ENCODE measurements at regions not wholly inside any gene's neighbourhood (a gene's known extent, or its start where the extent isn't known, plus 50 kb on each side); places are given as distances from the start of the nearest gene placed in this dataset.
"Not testable (repeated sequence)": the region's sequence is repeated elsewhere in the genome, so short reads cannot be mapped to it uniquely, and the experiment has no call there.

- WGBS (ENCODE audit: insufficient coverage, low coverage, low lambda C conversion rate, missing lambda C conversion rate), result 83% methylated on average over 4 of the region's 4 CpGs
- no peak for DNase-seq
- no peak overlapping the region for H3K27ac ChIP-seq
- H3K36me3 ChIP-seq, result no peaks in the 10 kb centered on the region
- H3K27me3 ChIP-seq, result no peaks in the 10 kb centered on the region
- no peaks in the 10 kb centered on the region for H3K9me3 ChIP-seq
- intact Hi-C loops (cut with DNase I), result no loop called here
- ATAC-seq, result no peak
- TF ChIP-seq CTCF (IDR thresholded peaks at IDR 0.05), result no peak
- TF ChIP-seq POLR2A (IDR thresholded peaks at IDR 0.05), result no peak
- no peak overlapping the region for H3K4me3 ChIP-seq
- H3K4me1 ChIP-seq, result peaks cover 0 to 12% (median 5%) of the 10 kb centered on the region in 4 donors
These were observed 90.3 kb downstream of the LYZL1 start for GRCh38 chr10:29379208-29379607.

DNA sequence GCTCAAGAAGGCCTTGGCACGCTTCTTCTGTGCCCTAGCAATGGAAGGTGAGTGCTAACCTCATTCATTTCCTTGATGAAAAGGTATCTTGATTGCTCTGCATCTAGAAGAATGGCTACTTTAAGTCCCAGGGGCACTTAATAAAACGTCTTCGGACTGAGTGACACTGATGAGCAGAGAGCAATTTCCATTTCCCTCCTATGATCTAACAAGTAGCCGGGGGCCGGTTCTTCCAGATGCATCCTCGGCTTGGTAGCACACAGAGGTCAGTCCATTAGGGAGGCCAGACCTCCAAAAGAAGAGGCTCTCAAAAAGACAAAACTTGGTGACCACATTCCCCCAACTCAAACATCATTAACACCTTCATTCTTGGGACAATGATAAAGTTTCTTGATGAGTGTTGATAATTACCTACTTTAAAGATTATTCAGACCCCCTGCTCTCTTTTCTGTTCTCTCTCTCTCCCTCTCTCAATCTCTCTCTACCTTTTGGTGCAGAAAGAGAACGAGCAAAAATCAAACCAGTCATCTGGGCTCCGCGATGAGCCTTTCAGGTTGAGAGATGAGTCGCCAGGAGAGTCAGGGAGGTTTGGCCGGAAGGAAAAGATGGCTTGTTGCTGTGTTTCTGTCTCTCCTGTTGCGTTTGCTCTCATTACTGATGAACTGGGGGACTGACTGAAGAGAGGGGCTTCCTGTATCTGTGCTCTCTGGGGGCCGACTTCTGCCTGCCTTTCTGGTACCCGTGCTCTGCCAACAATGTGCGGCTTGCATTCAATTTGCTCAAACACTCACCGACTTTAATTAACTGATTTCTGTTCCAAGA is 91.1 kb downstream of the LYZL1 start:
- intact Hi-C loops (cut with DNase I); H3K27ac ChIP-seq; DNase-seq; H3K9me3 ChIP-seq; H3K36me3 ChIP-seq; H3K4me3 ChIP-seq; H3K27me3 ChIP-seq; ATAC-seq; H3K4me1 ChIP-seq: not testable (repeated sequence)
- 83% methylated on average over 9 of the region's 16 CpGs for WGBS (ENCODE audit: insufficient coverage, low coverage, low lambda C conversion rate, missing lambda C conversion rate)

DNA sequence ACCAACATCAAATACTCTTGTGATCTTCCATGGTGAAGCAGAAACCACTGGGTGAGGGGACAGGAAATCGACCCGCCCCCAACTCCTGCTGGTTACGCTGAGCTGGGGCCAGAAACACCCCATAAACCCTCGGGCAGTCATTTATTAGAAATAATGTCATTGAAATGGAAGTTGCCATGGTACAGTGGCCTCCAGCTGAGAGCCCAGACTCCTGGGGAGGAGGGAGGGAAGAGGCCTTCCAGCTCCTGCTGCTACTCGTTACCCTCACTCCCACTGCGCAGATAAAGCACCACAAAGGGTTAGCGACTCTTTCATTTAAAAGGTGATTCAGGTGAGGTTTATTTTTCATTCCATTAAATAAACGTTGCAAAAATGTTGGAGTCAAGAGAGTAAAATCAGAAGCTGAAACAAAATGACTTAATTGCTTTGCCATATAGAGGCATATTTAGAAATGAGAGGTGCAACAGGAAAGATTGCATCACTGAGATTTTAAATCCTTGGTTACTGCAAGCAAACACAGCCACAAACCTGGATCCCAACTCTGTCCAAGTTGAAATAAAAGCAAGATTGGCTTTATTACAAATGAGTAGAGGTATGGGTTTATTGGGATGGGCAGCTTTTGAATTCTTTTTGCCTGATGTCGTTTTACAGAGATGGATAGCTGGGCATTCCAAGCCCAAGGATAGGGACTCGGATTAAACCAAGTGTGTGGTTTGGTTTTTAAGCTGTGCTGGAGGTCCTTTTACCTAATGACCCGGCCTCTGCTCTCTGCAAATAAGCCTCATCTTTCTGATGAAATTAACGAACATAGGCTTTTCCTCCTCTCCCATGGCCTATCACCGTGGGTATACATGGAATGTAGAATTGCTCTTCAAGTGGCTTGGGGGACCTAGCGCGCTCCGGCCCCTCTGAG is 92.0 kb downstream of the LYZL1 start:
- 51% methylated on average over 12 of the region's 16 CpGs for WGBS (ENCODE audit: insufficient coverage, low coverage, low lambda C conversion rate, missing lambda C conversion rate)
- H3K36me3 ChIP-seq; intact Hi-C loops (cut with DNase I); H3K4me1 ChIP-seq; H3K9me3 ChIP-seq; H3K27me3 ChIP-seq; H3K4me3 ChIP-seq; H3K27ac ChIP-seq: not testable (repeated sequence)
- peak in 2 of 4 donors; percentile 65 to 83 for ATAC-seq
- peak in 1 of 3 donors; percentile 21 for DNase-seq

GRCh38 chr10:29386342-29386999 is 97.6 kb downstream of the LYZL1 start:
- Histone ChIP-seq H3K9me3 (no peaks in the 10 kb centered on the region), H3K27me3 (no peaks in the 10 kb centered on the region), H3K36me3 (no peaks in the 10 kb centered on the region), H3K4me1 (no peaks in the 10 kb centered on the region), H3K27ac (no peak overlapping the region), H3K4me3 (no peak overlapping the region)
- DNase-seq (no peak), ATAC-seq (peak; percentile 70 to 77 (median 74))
- WGBS (ENCODE audit: insufficient coverage, low coverage, low lambda C conversion rate, missing lambda C conversion rate), result 38% methylated on average over 8 of the region's 8 CpGs
- intact Hi-C loops (cut with DNase I), result no loop called here
- TF ChIP-seq CTCF (IDR thresholded peaks at IDR 0.05) (peak; percentile 62 to 76 (median 72)), POLR2A (IDR thresholded peaks at IDR 0.05) (no peak)

DNA sequence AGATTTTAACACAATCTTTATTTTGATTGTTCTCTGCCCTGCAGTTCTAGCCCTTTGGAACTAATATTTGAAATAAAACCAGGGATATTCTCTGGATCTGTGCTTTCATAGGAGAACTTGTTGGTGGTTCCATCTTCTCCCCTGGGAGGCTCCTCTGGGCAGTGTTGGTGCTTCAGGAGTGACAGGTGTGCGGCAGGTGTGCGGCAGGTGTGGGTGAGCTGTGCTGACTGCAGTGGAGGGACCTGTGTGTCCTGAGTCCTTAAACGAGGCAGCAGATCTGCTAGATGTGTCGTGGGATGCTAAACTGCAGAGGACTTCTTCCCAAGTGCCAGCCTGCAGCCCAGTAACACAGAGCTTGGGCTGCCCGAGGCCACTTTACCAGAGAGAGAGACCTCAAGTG is 98.4 kb downstream of the LYZL1 start:
- TF ChIP-seq CTCF (IDR thresholded peaks at IDR 0.05) (no peak), POLR2A (IDR thresholded peaks at IDR 0.05) (no peak)
- Histone ChIP-seq H3K4me1 (no peaks in the 10 kb centered on the region), H3K27ac (no peak overlapping the region), H3K27me3 (no peaks in the 10 kb centered on the region), H3K36me3 (no peaks in the 10 kb centered on the region), H3K4me3 (no peak overlapping the region), H3K9me3 (no peaks in the 10 kb centered on the region)
- DNase-seq (no peak), ATAC-seq (no peak)
- 76% methylated on average over 5 of the region's 5 CpGs for WGBS (ENCODE audit: insufficient coverage, low coverage, low lambda C conversion rate, missing lambda C conversion rate)
- intact Hi-C loops (cut with DNase I), result no loop called here

- H3K27me3 ChIP-seq; ATAC-seq; H3K4me1 ChIP-seq; H3K9me3 ChIP-seq; DNase-seq; intact Hi-C loops (cut with DNase I); H3K27ac ChIP-seq; H3K36me3 ChIP-seq; H3K4me3 ChIP-seq: not testable (repeated sequence)
- WGBS (ENCODE audit: insufficient coverage, low coverage, low lambda C conversion rate, missing lambda C conversion rate), result 55% methylated on average over 2 of the region's 2 CpGs
These were observed 99.2 kb downstream of the LYZL1 start for GRCh38 chr10:29388112-29388511.

All from right lobe of liver (tissue), 6 donors.